GM12878 (cell line): ENCODE measurements at regions not wholly inside any gene's neighbourhood (a gene's known extent, or its start where the extent isn't known, plus 50 kb on each side); places are given as distances from the start of the nearest gene placed in this dataset.

ENCODE experiments used
- ATAC-seq: fragments of 200-7000 bp; cut with Tn5 transposase; 3 replicates; pipeline ENCODE4 v1.9.1; 2020; ENCODE audit warnings: mild to moderate bottlenecking, moderate library complexity
- BruUV-seq: library from RNA; stranded (reverse); fragments of 400-500 nt; replicated peaks from 2 replicates; lab custom pipeline; 2021; lab: Mats Ljungman, UMichigan
- CTCF ChIA-PET: fragments of 300-600 bp; sonication (Branson Sonifier 250); formaldehyde crosslinking; extraction: SDS; loops from one replicate; lab custom pipeline; 2021; ENCODE audit warnings: inconsistent platforms; lab: Yijun Ruan, JAX
- POLR2A ChIA-PET: fragments of 350-600 bp; formaldehyde crosslinking; extraction: SDS; loops from one replicate; lab custom pipeline; 2021; ENCODE audit warnings: inconsistent platforms; lab: Charles Lee
- RAD21 ChIA-PET: fragments of 300-600 bp; sonication (Branson Sonifier 250); formaldehyde crosslinking; loops from one replicate; lab custom pipeline; 2023; ENCODE audit warnings: antibody characterized with exemption; ENCODE audit not compliant: unreplicated experiment; lab: Charles Lee
- SMC1A ChIA-PET: fragments of 300-600 bp; sonication (Branson Sonifier 250); formaldehyde crosslinking; loops from one replicate; lab custom pipeline; 2023; ENCODE audit not compliant: unreplicated experiment, uncharacterized antibody; lab: Charles Lee
- DNase-seq: peaks from one replicate; pipeline ENCODE4 v3.0.0-alpha.2; 2011; ENCODE audit warnings: low read depth, low spot score
- FAIRE-seq: peaks from 3 replicates; lab custom pipeline; 2011; peaks lifted over from hg19 to GRCh38; lab: Jason Lieb, UNC
- H2AFZ ChIP-seq: 2 replicates; pipeline ENCODE4 v1.6.0; 2011; ENCODE audit warnings: low read depth, low read length, control low read depth; ENCODE audit not compliant: control insufficient read depth
- H3K27ac ChIP-seq: 2 replicates; pipeline ENCODE4 v1.5.1; 2011; ENCODE audit warnings: control low read depth; ENCODE audit not compliant: control insufficient read depth, insufficient read depth
- H3K27me3 ChIP-seq, 2 experiments: replicated peaks in 1 of 2; 2 replicates each; pipeline versions ENCODE4 v1.6.0 to v1.6.1; 2011; ENCODE audit warnings: low read length in 1 of 2; ENCODE audit not compliant: control insufficient read depth in 2 of 2, insufficient read depth in 2 of 2
- H3K36me3 ChIP-seq, 2 experiments: 2 replicates each; pipeline ENCODE4 v1.5.1; 2011; ENCODE audit warnings: low read length in 1 of 2; ENCODE audit not compliant: control insufficient read depth in 2 of 2, insufficient read depth in 2 of 2
- H3K4me1 ChIP-seq: 2 replicates; pipeline ENCODE4 v1.6.1; 2011; ENCODE audit warnings: mild to moderate bottlenecking, low read length, moderate library complexity, mixed read lengths; ENCODE audit not compliant: control insufficient read depth, insufficient read depth
- H3K4me2 ChIP-seq: 2 replicates; pipeline ENCODE4 v1.6.0; 2011; ENCODE audit warnings: control low read depth; ENCODE audit not compliant: control insufficient read depth, insufficient read depth
- H3K4me3 ChIP-seq: fragments of 200-600 bp; sonication (generic); 2 replicates; pipeline ENCODE4 v1.5.1; 2016
- H3K79me2 ChIP-seq: 2 replicates; pipeline ENCODE4 v1.6.0; 2011; ENCODE audit warnings: low read length; ENCODE audit not compliant: control insufficient read depth, insufficient read depth
- H3K9ac ChIP-seq: 2 replicates; pipeline ENCODE4 v1.8.0; 2011; ENCODE audit warnings: low read length, control low read depth, mixed read lengths; ENCODE audit not compliant: control insufficient read depth, insufficient read depth
- H3K9me3 ChIP-seq: replicated peaks from 3 replicates; pipeline ENCODE4 v1.5.1; 2011; ENCODE audit warnings: mild to moderate bottlenecking, low read length; ENCODE audit not compliant: control insufficient read depth, insufficient read depth
- H4K20me1 ChIP-seq: 2 replicates; pipeline ENCODE4 v1.6.0; 2011; ENCODE audit not compliant: control insufficient read depth, insufficient read depth
- BACH1 ChIP-seq: fragments of 450-650 bp; IDR thresholded peaks from 2 replicates; pipeline ENCODE4 v1.6.1; 2017; ENCODE audit warnings: mild to moderate bottlenecking, borderline replicate concordance
- E4F1 ChIP-seq: fragments of 450-650 bp; IDR thresholded peaks from 2 replicates; pipeline ENCODE4 v1.6.1; 2018; ENCODE audit warnings: borderline replicate concordance, mild to moderate bottlenecking; ENCODE audit not compliant: partially characterized antibody
- ESRRA ChIP-seq: IDR thresholded peaks from 2 replicates; pipeline ENCODE4 v1.6.1; 2012; ENCODE audit warnings: mild to moderate bottlenecking, low read length, improper control_type of control experiment
- FOXM1 ChIP-seq: IDR thresholded peaks from 2 replicates; pipeline ENCODE4 v1.6.1; 2012; ENCODE audit warnings: low read depth, mild to moderate bottlenecking, inconsistent platforms, low read length, moderate library complexity
- MEF2A ChIP-seq: IDR thresholded peaks from 2 replicates; pipeline ENCODE4 v1.6.1; 2011; ENCODE audit warnings: low read depth, mild to moderate bottlenecking, low read length, moderate library complexity; ENCODE audit not compliant: insufficient read depth
- NFXL1 ChIP-seq: fragments of 450-650 bp; IDR thresholded peaks from 2 replicates; pipeline ENCODE4 v1.6.1; 2017; ENCODE audit warnings: antibody characterized with exemption, mild to moderate bottlenecking, borderline replicate concordance
- NFYB ChIP-seq: IDR thresholded peaks from 2 replicates; pipeline ENCODE4 v1.6.1; 2011; ENCODE audit warnings: low read depth, mild to moderate bottlenecking, low read length, improper control_type of control experiment, moderate library complexity; ENCODE audit not compliant: insufficient read depth
- PKNOX1 ChIP-seq: fragments of 450-650 bp; IDR thresholded peaks from 2 replicates; pipeline ENCODE4 v1.6.1; 2016; ENCODE audit warnings: mild to moderate bottlenecking
- RB1 ChIP-seq: fragments of 450-650 bp; formaldehyde crosslinking; IDR thresholded peaks from 2 replicates; pipeline ENCODE4 v1.6.1; 2017; ENCODE audit warnings: mild to moderate bottlenecking, borderline replicate concordance
- RELA ChIP-seq: fragments of 450-650 bp; IDR thresholded peaks from 2 replicates; pipeline ENCODE4 v1.8.0; 2014; ENCODE audit warnings: borderline replicate concordance; ENCODE audit not compliant: partially characterized antibody
- RELB ChIP-seq: fragments of 450-650 bp; IDR thresholded peaks from 2 replicates; pipeline ENCODE4 v1.6.1; 2017; ENCODE audit warnings: low read depth, mild to moderate bottlenecking, moderate library complexity
- RFX5 ChIP-seq: IDR thresholded peaks from 2 replicates; pipeline ENCODE4 v1.6.1; 2011; ENCODE audit warnings: low read depth, low read length, improper control_type of control experiment
- SIN3A ChIP-seq: IDR thresholded peaks from 2 replicates; pipeline ENCODE4 v1.6.1; 2012; ENCODE audit warnings: low read depth, low read length, improper control_type of control experiment
- SREBF1 ChIP-seq: IDR thresholded peaks from 2 replicates; pipeline ENCODE4 v1.6.1; 2012; ENCODE audit warnings: mild to moderate bottlenecking, low read length
- SREBF2 ChIP-seq: IDR thresholded peaks from 2 replicates; pipeline ENCODE4 v1.6.1; 2012; ENCODE audit warnings: mild to moderate bottlenecking, low read length
- TAF1 ChIP-seq: IDR thresholded peaks from 2 replicates; pipeline ENCODE4 v1.6.1; 2011; ENCODE audit warnings: mild to moderate bottlenecking, low read depth, low read length, borderline replicate concordance
- ZBED1 ChIP-seq: IDR thresholded peaks from 2 replicates; pipeline ENCODE4 v1.6.1; 2016; ENCODE audit warnings: borderline replicate concordance
- ZBTB33 ChIP-seq: fragments of 450-650 bp; IDR thresholded peaks from 2 replicates; pipeline ENCODE4 v1.6.1; 2017; ENCODE audit warnings: mild to moderate bottlenecking
- ZNF384 ChIP-seq: IDR thresholded peaks from 2 replicates; pipeline ENCODE4 v1.6.1; 2012; ENCODE audit warnings: low read depth, mild to moderate bottlenecking, low read length, improper control_type of control experiment, borderline replicate concordance
- WGBS: methylation state at CpG from one replicate; pipeline ENCODE4 v1.1.6; 2016; ENCODE audit warnings: low lambda C conversion rate; ENCODE audit not compliant: insufficient replicate concordance, insufficient coverage; ENCODE audit errors: missing lambda C conversion rate; 5-methylcytosine and 5-hydroxymethylcytosine counted together
- in situ Hi-C: fragments of 300-500 bp; cut with MboI; formaldehyde crosslinking; loops from 9 replicates; pipeline ENCODE4 v1.14.3; 2018; ENCODE audit warnings: mixed read lengths
- intact Hi-C: fragments of 100-400 bp; cut with micrococcal nuclease; formaldehyde crosslinking; loops from one replicate; pipeline ENCODE4 v1.14.2; 2022; ENCODE audit not compliant: unreplicated experiment

- H3K36me3 ChIP-seq, result no peaks in the 10 kb centered on the region
- no peak overlapping the region for H3K4me2 ChIP-seq
- H3K4me3 ChIP-seq, result no peak overlapping the region
- H3K27me3 ChIP-seq, result no peaks in the 10 kb centered on the region
- no peak overlapping the region for H2AFZ ChIP-seq
- ChIA-PET SMC1A (no interaction called here), CTCF (interaction anchor here (1.0 to 2.0 kb wide), 3 partner anchors 10 to 571 kb away, joined by 3 to 11 read pairs (median 3); no protein-coding TSS in a partner anchor), POLR2A (no interaction called here), RAD21 (no interaction called here)
- 0% methylated on average over 3 of the region's 3 CpGs for WGBS
- H3K9me3 ChIP-seq, result no peaks in the 10 kb centered on the region; the same call in 2 of the 3 replicates
- H3K79me2 ChIP-seq, result no peaks in the 10 kb centered on the region
- intact Hi-C loops (no loop called here), in situ Hi-C loops (no loop called here)
- FAIRE-seq, result no peak
- H3K9ac ChIP-seq, result no peak overlapping the region
- TF ChIP-seq MEF2A (no peak), ZBTB33 (no peak), FOXM1 (no peak), TAF1 (no peak), E4F1 (no peak), NFYB (no peak), RB1 (no peak), ESRRA (no peak), SREBF2 (no peak), PKNOX1 (no peak), RELB (no peak), RELA (no peak), RFX5 (no peak), SREBF1 (no peak), BACH1 (no peak), ZBED1 (no peak), NFXL1 (no peak), SIN3A (no peak), ZNF384 (no peak)
- no peak overlapping the region for H3K27ac ChIP-seq
- BruUV-seq, result no TSS peak
- H3K4me1 ChIP-seq, result no peaks in the 10 kb centered on the region
- ATAC-seq, result no peak
- H4K20me1 ChIP-seq, result no peaks in the 10 kb centered on the region
- no peak for DNase-seq
These were observed 78.2 kb upstream of the HTR1A start for GRCh38 chr5:64040490-64040889.
